Endothelial cell (in vitro differentiated cells): ENCODE measurements at regions not wholly inside any gene's neighbourhood (a gene's known extent, or its start where the extent isn't known, plus 50 kb on each side); places are given as distances from the start of the nearest gene placed in this dataset.
"Not testable (repeated sequence)": the region's sequence is repeated elsewhere in the genome, so short reads cannot be mapped to it uniquely, and the experiment has no call there.

Source experiments
- DNase-seq: peaks from one replicate; pipeline ENCODE4 v3.0.0; 2021; ENCODE audit warnings: low spot score
- H3K27ac Mint-ChIP-seq: one replicate; pipeline ENCODE4 v1.8.0; 2021; ENCODE audit warnings: mixed read lengths, inconsistent platforms; ENCODE audit not compliant: unreplicated experiment
- H3K27me3 Mint-ChIP-seq: one replicate; pipeline ENCODE4 v1.8.0; 2021; ENCODE audit warnings: mild to moderate bottlenecking, moderate library complexity, mixed read lengths, inconsistent platforms; ENCODE audit not compliant: unreplicated experiment
- H3K36me3 Mint-ChIP-seq: one replicate; pipeline ENCODE4 v1.8.0; 2021; ENCODE audit warnings: mild to moderate bottlenecking, low read depth, mixed read lengths, inconsistent platforms; ENCODE audit not compliant: unreplicated experiment
- H3K4me1 Mint-ChIP-seq: one replicate; pipeline ENCODE4 v1.8.0; 2021; ENCODE audit warnings: mild to moderate bottlenecking, mixed read lengths, inconsistent platforms; ENCODE audit not compliant: unreplicated experiment
- H3K4me3 Mint-ChIP-seq: one replicate; pipeline ENCODE4 v1.8.0; 2021; ENCODE audit warnings: mild to moderate bottlenecking, mixed read lengths, inconsistent platforms; ENCODE audit not compliant: unreplicated experiment
- H3K9me3 Mint-ChIP-seq: one replicate; pipeline ENCODE4 v1.8.0; 2021; ENCODE audit warnings: mixed read lengths, inconsistent platforms; ENCODE audit not compliant: unreplicated experiment

- DNase-seq, H3K4me1 Mint-ChIP-seq, H3K27ac Mint-ChIP-seq, H3K4me3 Mint-ChIP-seq, H3K36me3 Mint-ChIP-seq: not testable (repeated sequence)
- peaks cover 16% of the 10 kb centered on the region for H3K27me3 Mint-ChIP-seq
- peaks cover 11% of the 10 kb centered on the region for H3K9me3 Mint-ChIP-seq
These were observed 142.8 kb downstream of the TMEM121 start for GRCh38 chr14:105669231-105669610.

- not testable (repeated sequence) for H3K27ac Mint-ChIP-seq, H3K4me1 Mint-ChIP-seq, H3K4me3 Mint-ChIP-seq, DNase-seq, H3K36me3 Mint-ChIP-seq
- peaks cover 11% of the 10 kb centered on the region for H3K9me3 Mint-ChIP-seq
- peaks cover 16% of the 10 kb centered on the region for H3K27me3 Mint-ChIP-seq
These were observed 143.3 kb downstream of the TMEM121 start for GRCh38 chr14:105669646-105670045.

GRCh38 chr14:105672450-105673200, 146.2 kb downstream of the TMEM121 start:
- H3K27me3 Mint-ChIP-seq, DNase-seq, H3K27ac Mint-ChIP-seq, H3K36me3 Mint-ChIP-seq, H3K4me3 Mint-ChIP-seq, H3K4me1 Mint-ChIP-seq: not testable (repeated sequence)
- H3K9me3 Mint-ChIP-seq = peaks cover 20% of the 10 kb centered on the region

- peaks cover 18% of the 10 kb centered on the region for H3K9me3 Mint-ChIP-seq
- not testable (repeated sequence) for H3K36me3 Mint-ChIP-seq, H3K4me3 Mint-ChIP-seq, H3K4me1 Mint-ChIP-seq, DNase-seq, H3K27me3 Mint-ChIP-seq, H3K27ac Mint-ChIP-seq
These were observed 149.1 kb downstream of the TMEM121 start for GRCh38 chr14:105675433-105675832.

- H3K27ac Mint-ChIP-seq, H3K4me3 Mint-ChIP-seq, H3K4me1 Mint-ChIP-seq, DNase-seq, H3K27me3 Mint-ChIP-seq, H3K36me3 Mint-ChIP-seq: not testable (repeated sequence)
- peaks cover 18% of the 10 kb centered on the region for H3K9me3 Mint-ChIP-seq
These were observed 149.7 kb downstream of the TMEM121 start for GRCh38 chr14:105675905-105676670.

GRCh38 chr14:105678057-105678456, 151.7 kb downstream of the TMEM121 start:
- H3K4me3 Mint-ChIP-seq, H3K4me1 Mint-ChIP-seq, H3K27me3 Mint-ChIP-seq, H3K27ac Mint-ChIP-seq, H3K36me3 Mint-ChIP-seq, DNase-seq: not testable (repeated sequence)
- H3K9me3 Mint-ChIP-seq = peaks cover 21% of the 10 kb centered on the region

- H3K4me3 Mint-ChIP-seq, H3K36me3 Mint-ChIP-seq, H3K27ac Mint-ChIP-seq, H3K4me1 Mint-ChIP-seq, H3K27me3 Mint-ChIP-seq, DNase-seq: not testable (repeated sequence)
- peaks cover 22% of the 10 kb centered on the region for H3K9me3 Mint-ChIP-seq
These were observed 152.9 kb downstream of the TMEM121 start for GRCh38 chr14:105678996-105679958.

GRCh38 chr14:105679959-105680735, 153.8 kb downstream of the TMEM121 start:
- H3K36me3 Mint-ChIP-seq = peaks cover 11% of the 10 kb centered on the region

GRCh38 chr14:105680736-105681098, 154.3 kb downstream of the TMEM121 start:
- H3K4me3 Mint-ChIP-seq, H3K27ac Mint-ChIP-seq, H3K4me1 Mint-ChIP-seq, DNase-seq: not testable (repeated sequence)
- Mint-ChIP-seq H3K36me3 (peaks cover 12% of the 10 kb centered on the region), H3K27me3 (peaks cover 14% of the 10 kb centered on the region), H3K9me3 (peaks cover 25% of the 10 kb centered on the region)

More at GRCh38 chr14:105679959-105680735, 153.8 kb downstream of the TMEM121 start:
- H3K27ac Mint-ChIP-seq, DNase-seq, H3K4me1 Mint-ChIP-seq, H3K4me3 Mint-ChIP-seq: not testable (repeated sequence)
- peaks cover 25% of the 10 kb centered on the region for H3K9me3 Mint-ChIP-seq
- peaks cover 14% of the 10 kb centered on the region for H3K27me3 Mint-ChIP-seq

- H3K27me3 Mint-ChIP-seq = peaks cover 14% of the 10 kb centered on the region
- not testable (repeated sequence) for DNase-seq, H3K4me1 Mint-ChIP-seq
- peak overlapping the region; percentile 31 for H3K4me3 Mint-ChIP-seq
- peaks cover 21% of the 10 kb centered on the region for H3K9me3 Mint-ChIP-seq
- H3K36me3 Mint-ChIP-seq = peaks cover 12% of the 10 kb centered on the region
- peak overlapping the region; percentile 83 for H3K27ac Mint-ChIP-seq
These were observed 155.3 kb downstream of the TMEM121 start for GRCh38 chr14:105681606-105682185.
